HEK293 (cell line): ENCODE measurements at regions not wholly inside any gene's neighbourhood (a gene's known extent, or its start where the extent isn't known, plus 50 kb on each side); places are given as distances from the start of the nearest gene placed in this dataset.

Experiments used
- CTCF ChIP-seq: fragments of 450-650 bp; formaldehyde crosslinking; IDR thresholded peaks from 2 replicates; pipeline ENCODE4 v1.5.1; 2016; ENCODE audit warnings: missing biosample characterization, missing genetic modification characterization
- ZBTB44 ChIP-seq: fragments of 450-650 bp; IDR thresholded peaks from 2 replicates; pipeline ENCODE4 v1.5.1; 2018; ENCODE audit warnings: missing biosample characterization, mild to moderate bottlenecking, missing genetic modification characterization
- ZNF777 ChIP-seq: fragments of 450-650 bp; formaldehyde crosslinking; IDR thresholded peaks from 2 replicates; pipeline ENCODE4 v1.5.1; 2017; ENCODE audit warnings: missing biosample characterization, missing genetic modification characterization, borderline replicate concordance
- ZNF837 ChIP-seq: fragments of 450-650 bp; formaldehyde crosslinking; IDR thresholded peaks from 2 replicates; pipeline ENCODE4 v1.5.1; 2016; ENCODE audit warnings: missing biosample characterization, missing genetic modification characterization

GRCh38 chr2:173806761-173807160 lies 158.4 kb downstream of the SP3 start:
- no peak for TF ChIP-seq CTCF (tag by site-specific recombination)
- no peak for TF ChIP-seq ZNF837 (tag by site-specific recombination)
- TF ChIP-seq ZBTB44 (tag by site-specific recombination): no peak
- TF ChIP-seq ZNF777 (tag by site-specific recombination): no peak
